HTR-8/SVneo (cell line): ENCODE measurements at regions not wholly inside any gene's neighbourhood (a gene's known extent, or its start where the extent isn't known, plus 50 kb on each side); places are given as distances from the start of the nearest gene placed in this dataset.
"Not testable (repeated sequence)": the region's sequence is repeated elsewhere in the genome, so short reads cannot be mapped to it uniquely, and the experiment has no call there.

ENCODE experiments used
- DNase-seq: peaks from one replicate; pipeline ENCODE4 v3.0.0; 2011; ENCODE audit warnings: low spot score, mixed read lengths; ENCODE audit not compliant: insufficient read length
- FAIRE-seq: peaks from 2 replicates; lab custom pipeline; 2011; peaks lifted over from hg19 to GRCh38; lab: Jason Lieb, UNC

DNA sequence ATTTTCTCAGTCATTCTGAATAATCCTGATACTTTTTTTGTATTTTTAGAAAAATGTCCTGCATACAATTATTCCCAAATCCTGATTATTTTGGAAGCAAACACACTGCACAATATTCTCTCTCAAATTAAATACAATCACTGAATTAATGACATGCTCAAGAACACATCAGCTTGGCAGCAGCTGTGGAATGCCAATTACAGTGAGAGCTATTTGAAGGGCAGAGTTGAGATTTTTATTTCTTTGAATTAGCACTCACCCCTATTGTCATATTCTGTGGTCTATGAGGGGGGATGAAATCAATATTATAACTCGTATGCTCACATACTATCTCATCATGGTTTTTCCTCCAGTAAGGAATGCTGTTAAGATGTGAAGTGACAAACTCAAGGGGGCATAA lies 312.2 kb downstream of the CNTN3 start:
- no peak for FAIRE-seq
- DNase-seq: no peak

DNA sequence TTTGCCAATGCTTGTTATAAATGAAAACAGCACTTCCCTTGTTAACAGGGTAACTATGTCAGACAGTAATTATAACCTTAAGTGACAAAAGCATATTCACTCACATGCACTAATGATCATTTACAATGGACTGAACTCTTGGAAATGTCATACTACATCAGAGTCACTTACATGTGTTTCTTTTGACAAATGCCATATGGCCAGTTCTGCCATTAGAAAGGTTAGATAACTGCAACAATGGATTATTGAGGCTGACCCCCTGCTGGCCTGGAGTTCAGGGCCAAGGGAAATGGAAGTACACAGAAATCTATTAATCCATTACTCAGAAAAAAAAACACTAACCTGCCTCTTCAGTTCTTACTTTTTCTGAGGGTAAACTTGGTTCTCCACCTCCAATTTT lies 313.4 kb downstream of the CNTN3 start:
- DNase-seq (no peak), FAIRE-seq (no peak)

DNA sequence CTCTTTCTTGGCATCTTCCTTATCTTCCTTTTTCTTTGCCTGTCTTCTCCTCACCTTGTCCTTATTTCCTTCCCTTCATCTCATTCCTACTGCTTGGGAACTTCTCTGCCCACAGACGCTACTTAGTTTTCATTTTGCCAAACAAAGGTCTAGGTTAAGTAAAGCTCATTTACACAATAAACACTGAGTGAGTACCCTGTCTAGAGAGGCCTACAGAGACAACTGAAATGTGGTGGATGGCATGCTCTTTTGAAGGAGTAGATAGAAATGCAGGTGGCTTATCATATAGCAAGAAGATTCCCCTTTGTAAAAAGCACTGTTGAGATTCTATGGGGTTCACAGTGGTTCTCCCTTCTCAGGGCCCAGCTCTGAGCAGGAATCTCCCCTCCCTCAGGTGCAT lies 319.0 kb downstream of the CNTN3 start:
- DNase-seq (no peak), FAIRE-seq (no peak)

DNA sequence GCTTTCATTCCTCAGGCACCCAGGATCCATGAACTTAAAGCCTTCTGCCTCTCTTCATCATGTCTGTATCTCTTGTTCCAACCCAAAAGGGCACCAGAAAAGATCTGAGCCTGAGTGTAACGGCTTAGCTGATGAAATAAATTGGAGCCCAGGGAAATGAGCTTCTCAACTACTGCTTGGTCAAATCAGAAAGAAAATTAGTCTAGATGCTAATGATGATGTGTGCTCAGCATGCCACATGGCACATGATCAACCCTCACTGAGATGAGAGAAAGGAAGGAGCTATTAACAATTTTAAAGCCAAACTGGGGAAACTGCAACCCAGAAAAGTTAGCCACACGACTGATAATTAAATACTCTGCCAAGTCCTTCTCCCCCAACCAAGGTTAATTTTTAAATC lies 325.7 kb downstream of the CNTN3 start:
- FAIRE-seq: no peak
- no peak for DNase-seq

DNA sequence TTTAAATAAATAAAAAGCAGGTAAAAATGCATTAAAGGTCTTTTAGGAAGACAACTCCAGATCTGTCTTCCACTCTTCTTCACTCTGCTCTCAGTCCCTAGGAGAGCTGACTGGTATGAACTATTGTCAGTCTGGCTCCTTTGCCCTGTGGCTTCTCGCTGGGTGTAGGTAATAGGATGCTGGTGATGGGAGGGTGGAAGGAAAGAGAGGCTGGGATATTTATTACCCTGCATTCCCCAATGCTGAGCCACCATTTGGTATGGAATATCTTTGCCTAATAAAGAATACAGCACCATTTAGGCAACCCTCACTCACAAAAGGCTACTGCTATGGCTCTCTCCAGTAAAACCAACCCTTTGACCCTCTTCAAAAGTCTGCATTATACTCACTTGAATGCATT lies 326.9 kb downstream of the CNTN3 start:
- FAIRE-seq (no peak), DNase-seq (no peak)

DNA sequence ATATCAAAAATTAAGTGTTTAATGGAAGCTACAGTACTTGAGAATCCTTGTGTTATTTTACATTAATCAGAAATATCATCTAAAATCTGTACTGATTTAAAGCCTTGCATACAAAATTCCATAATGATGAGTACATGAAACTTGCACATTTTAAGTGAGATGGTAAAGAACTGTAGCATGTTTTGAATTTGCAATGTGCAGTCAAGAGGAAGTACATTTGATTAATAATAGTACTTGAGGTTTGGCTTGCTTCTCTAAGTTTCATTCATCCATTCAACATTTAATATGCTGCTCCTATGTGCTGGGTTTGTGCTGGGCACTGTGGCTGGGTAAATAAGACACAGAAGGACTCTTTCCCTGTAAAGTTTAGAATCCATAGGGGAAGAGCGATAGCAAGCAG lies 332.3 kb downstream of the CNTN3 start:
- FAIRE-seq (no peak), DNase-seq (no peak)

DNA sequence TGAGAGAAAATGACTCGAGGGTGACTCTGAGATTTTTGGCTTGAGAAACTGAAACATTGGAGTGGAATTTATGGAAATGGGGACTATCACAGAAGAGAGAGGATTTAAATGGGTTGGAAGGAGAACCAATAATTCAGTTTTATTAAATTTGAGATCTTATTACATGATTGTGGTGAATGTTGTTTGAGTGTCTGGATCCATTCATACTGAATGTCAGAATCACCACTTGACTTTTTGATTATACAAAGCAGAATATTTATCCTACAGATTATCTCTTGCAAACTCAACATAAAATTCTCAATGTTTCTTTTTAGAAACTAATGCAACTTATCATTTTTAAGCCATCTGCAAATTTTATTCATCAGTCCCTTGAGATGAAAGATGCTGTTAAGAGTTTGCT lies 332.8 kb downstream of the CNTN3 start:
- no peak for DNase-seq
- FAIRE-seq: no peak

DNA sequence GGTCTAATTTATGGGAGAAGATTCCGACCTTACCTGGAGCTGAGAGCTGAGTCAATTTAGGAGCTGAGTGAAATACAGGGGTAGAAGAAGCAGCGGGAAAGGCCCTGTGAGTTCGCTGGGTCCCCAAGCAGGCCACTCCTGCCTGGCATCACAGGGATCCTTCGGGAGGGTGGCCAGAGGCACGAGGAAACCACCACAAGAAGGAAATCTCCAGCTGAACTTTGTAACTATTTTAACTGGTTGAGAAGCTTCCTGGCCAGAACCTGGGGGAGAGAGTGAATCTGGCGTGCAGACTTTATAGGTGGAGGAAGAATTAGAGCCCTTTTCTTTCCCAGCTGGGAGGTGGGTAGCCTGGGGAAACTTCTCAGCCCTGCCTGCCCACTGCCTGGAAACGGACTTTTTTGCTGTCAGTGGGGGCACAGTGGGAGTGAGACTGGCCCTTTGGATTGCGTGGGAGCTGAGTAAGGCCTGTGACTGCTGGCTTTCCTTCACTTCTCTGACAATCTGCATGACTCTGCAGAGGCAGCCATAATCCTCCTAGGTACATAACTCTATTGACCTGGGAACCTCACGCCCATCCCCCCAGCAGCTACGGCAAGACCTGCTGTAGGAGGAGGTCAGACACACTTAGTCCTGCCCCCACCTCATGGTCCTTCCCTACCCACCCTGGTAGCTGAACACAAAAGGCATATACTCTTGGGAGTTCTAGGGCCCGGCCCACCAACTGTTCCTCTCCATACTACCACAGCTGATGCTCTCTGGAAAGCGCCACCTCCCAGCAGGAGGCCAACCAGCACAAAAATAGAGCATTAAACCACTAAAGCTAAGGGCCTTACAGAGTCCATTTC lies 340.7 kb downstream of the CNTN3 start:
- FAIRE-seq (no peak), DNase-seq (no peak)

DNA sequence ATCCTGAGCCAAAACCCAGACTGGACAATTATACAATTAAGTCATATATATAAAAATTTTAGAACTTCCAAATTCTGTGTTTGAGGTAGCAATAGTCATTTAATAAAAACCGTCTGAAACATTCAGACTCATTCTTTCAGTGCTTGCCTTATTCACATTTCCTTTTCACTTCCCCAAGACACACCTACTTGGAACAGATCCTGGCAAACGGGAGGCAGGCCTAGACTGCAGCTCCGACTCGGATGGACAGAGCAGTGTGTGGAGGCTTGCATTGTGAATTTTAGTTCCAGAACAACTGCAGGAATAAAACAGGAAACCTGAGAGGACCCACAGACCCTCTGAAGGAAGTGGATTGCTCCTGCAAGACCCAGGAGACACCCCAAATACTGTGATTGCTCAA lies 341.4 kb downstream of the CNTN3 start:
- DNase-seq (no peak), FAIRE-seq (no peak)

DNA sequence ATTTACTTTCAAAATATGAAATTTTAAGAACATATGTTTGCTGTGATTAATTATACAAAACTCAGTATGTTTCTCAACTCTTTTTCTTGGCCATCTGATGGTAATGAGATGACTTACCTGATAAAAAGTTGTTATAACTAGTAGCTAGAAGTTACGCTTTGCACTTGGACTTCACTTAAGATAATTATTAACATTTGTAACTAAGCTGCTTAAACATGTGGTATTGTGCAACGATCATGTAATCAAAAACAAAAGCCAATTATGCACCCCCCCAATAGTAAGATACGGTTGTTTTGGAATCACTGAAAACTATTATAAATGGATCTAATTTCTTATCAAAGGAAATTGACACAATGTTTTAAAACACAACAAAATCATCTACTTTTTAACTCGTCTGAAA lies 342.9 kb downstream of the CNTN3 start:
- FAIRE-seq (no peak), DNase-seq (no peak)

DNA sequence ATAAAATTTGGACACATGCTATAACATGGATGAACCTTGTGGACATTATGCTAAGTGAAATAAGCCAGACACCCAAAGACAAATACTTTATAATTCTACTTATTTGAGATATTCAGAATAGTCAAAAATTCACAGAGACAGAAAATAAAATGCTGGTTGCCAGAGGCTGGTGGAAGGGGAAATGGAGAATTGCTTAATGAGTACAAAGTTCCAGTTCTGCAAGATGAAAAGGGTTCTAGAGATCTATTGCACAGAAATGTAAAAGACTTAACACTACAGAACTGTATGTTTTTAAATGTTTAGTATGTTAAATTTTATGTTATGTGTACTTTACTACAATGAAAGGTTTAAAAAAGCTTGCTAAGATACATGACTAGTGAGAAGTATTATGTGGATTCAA lies 344.8 kb downstream of the CNTN3 start:
- no peak for FAIRE-seq

DNA sequence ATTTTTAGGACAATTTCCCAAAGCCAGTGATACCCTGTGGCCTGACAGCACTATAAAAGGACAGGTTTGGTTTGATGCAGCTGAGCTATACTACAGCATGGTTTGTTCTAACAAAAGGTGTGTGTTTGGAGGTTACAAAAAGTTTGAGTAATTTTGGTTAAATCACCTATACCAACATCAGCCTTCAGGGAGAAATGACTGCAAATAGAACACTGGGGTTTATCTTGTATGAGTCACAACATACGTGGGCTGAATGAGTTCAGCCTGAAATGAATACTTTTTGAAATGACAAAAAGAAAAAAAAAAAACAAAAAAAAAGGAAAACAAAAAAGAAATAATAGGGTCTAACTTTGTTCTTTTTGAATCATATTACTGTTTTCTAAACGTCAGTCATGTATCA lies 345.7 kb downstream of the CNTN3 start:
- no peak for FAIRE-seq

More for the DNA sequence above, 344.8 kb downstream of the CNTN3 start:
- no peak for DNase-seq

DNA sequence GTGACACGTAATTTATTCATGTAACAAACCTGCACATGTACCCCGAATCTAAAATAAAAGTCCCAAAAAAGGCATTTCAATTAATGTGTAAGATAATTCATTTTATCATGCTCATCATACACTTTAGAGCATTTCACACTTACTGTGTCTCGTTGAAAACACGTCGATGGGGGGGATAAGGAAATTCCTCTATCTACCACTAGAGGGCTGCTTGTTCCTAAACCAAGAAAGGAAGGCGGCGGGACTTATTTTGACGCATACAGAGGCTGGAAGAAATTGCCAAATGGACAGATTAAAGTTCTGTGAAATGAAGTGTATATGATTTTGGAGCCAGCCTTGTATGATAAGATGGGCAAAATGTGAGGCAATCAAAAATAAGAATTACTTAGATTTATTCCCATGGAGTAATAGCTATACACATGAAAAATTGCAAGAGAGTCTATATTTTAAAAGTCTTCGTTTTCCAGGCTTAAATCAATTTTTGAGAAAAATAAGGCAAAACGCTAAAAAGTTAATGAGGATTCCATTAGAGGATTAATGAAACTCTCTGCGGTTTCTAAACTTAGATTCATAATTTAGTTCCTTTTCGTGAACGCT lies 346.8 kb downstream of the CNTN3 start:
- FAIRE-seq (no peak), DNase-seq (no peak)

More for the DNA sequence above, 345.7 kb downstream of the CNTN3 start:
- DNase-seq: no peak

DNA sequence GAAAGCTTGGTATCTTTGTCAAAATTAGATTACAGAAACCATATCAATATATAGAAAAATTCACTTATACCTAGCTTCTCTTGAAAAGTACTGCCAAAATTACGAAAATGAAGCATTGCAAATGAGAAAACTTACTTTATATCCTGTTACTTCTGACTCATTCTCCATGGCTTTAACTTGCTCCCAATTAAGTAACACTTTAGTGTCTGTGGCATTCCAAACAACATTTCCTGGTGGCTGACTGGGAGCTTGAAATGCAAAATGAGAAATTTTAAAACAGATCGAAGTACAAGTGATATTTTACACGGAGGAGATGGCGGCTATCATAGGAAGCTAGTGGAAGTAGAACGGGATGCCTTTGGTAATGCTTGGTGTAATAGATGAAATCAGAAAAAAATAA lies 347.3 kb downstream of the CNTN3 start:
- no peak for DNase-seq
- no peak for FAIRE-seq

DNA sequence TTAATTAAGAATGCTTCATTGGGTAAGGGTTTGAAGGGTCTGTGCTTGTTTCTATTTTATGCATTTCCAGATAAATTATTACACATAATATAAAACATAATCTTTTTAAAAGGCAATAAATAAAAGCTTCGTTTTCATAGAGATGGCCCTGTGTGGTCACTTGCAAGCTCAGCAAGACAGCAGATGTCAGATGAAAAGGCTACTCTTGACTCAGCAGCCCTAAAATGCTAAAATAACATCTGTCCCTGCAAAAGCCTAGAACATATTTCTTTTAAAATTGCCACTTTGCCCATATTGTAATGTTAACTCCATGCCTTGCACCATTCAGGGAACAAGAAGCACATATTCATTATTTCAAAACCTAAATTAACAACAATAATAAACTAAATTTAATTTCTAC lies 349.4 kb downstream of the CNTN3 start:
- no peak for DNase-seq

DNA sequence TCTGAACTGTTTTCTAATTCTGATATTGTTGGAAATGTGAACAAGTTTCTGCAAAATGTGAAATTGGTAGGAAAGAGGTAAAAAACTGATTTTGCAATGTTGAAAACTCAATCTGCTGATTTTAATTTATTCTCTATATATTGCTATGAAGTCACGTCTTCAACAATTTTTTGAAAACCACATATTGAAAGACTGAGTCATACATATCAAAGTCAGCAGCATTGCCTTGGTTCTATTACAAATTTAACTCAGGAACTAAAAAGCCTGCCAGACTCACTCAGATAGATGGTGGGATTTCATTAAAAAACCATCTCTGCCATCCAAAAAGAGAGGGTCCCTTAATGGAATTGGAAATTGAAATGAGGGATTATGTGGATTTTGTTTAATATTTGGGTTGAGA lies 351.4 kb downstream of the CNTN3 start:
- DNase-seq (no peak), FAIRE-seq (no peak)

More for the DNA sequence above, 349.4 kb downstream of the CNTN3 start:
- FAIRE-seq: no peak

DNA sequence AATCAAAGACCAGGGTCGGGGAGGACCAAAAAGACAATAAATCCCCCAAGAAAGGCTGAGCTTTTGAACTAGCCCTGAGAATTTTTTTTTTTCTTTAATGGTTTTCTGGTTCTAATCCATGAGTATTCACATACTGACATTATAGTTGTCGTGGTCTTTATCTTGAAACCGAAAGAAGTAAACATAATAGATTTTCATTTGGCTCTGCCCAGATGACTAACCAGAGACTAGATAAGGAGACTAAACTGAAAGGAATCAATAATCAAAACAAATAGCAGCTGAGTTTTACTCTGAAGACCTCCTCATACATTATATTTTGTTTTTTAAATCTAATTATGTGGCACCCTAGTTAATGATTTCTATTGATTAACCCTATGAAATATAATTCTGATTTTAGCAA lies 381.4 kb downstream of the CNTN3 start:
- FAIRE-seq: no peak

DNA sequence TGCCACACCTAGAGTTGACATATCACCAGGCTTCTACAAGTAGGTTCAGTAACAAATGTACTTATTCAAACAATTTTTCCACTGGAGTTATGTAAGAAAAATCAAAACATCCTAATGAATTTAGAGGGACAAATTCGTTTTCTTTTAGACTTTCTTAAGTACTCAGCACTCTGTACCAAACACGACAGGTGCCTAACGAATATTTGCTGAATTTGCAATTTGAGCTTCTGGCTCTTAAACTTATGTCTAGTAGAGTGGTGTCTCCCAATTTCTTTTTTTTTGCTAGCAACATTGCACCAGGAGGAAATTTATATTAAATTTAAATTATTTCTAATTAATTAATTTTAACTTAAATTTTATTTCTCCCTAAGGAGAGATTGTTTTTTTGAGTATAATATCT lies 397.0 kb downstream of the CNTN3 start:
- DNase-seq (no peak), FAIRE-seq (no peak)

More for the DNA sequence above, 381.4 kb downstream of the CNTN3 start:
- no peak for DNase-seq

DNA sequence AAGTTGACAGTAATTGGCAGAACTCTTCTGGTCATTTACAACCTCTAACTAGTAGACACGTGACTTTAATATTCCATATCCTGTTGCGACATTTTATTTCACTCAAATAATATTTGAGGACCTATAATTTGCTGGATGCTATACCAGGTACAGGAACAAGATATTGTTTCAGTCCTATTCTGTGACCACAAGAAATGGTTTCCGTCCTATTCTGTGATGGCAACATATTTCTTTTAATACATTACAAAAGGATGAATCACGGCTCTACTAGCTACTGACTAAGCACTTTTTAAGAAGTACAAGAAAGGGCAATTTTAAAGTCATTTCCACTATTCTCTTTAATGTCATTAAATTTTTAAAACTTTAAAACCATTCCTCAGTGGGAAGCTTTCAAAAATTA lies 400.2 kb downstream of the CNTN3 start:
- DNase-seq: no peak
- no peak for FAIRE-seq

DNA sequence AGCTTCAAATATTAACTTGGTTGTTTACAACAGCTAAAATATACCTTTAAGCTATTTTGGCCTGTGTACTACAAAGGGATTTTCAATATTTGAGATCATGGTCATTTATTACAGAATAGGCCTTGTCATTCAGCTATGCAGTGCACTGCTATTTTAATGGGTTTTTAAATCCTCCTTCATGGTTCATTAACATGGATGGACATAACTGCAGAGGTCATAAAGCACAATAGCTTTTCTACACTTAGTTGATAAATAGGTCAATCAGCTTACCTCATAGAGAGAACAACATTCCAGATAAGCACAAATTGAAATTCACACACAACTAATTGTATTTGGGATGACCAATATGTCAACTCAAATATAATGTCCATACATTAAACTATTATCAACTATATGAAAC lies 403.7 kb downstream of the CNTN3 start:
- no peak for FAIRE-seq
- no peak for DNase-seq

DNA sequence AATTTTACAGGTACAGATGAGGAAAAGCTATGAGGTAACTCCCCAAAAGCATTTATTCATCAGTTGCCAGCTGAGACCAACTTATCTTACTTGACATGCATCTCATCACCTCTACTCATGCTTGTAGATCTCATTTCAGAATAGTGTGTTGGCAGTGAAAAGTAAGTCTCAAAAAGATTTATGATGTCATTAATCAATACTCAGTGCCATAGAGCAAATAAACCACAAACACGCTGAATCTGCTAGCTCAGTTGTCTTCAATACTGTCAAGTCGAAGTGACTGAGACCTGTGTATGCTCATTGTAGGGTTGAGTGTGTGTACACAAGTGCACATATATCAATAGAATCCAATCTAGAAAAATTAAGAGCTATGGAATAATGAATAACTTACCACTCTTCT lies 413.5 kb downstream of the CNTN3 start:
- DNase-seq: no peak
- no peak for FAIRE-seq

DNA sequence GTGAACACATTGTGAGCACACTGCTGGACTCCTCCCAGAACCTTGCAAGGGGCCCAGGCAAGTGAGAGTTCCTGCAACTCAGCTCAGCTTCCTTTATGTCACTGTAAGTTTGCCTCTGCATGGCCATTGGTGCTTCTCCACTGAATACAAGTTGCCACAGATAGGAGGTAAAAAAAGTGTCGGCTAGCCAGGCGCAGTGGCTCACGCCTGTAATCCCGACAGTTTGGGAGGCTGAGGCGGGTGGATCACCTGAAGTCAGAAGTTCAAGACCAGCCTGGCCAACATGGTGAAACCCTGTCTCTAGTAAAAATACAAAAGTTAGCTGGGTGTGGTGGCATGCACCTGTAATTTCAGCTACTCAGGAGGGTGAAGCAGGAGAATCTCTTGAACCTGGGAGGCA lies 435.8 kb downstream of the CNTN3 start:
- FAIRE-seq, DNase-seq: not testable (repeated sequence)
